H9 (cell line): ENCODE measurements at regions not wholly inside any gene's neighbourhood (a gene's known extent, or its start where the extent isn't known, plus 50 kb on each side); places are given as distances from the start of the nearest gene placed in this dataset.

Experiments used
- DNase-seq: peaks from one replicate; pipeline ENCODE4 v3.0.0-alpha.2; 2017
- H2AFZ ChIP-seq: one replicate; pipeline ENCODE4 v1.6.1; 2013; ENCODE audit warnings: mild to moderate bottlenecking, low read length, control low read depth, moderate library complexity
- H2AK5ac ChIP-seq: 2 replicates; pipeline ENCODE4 v1.6.1; 2013; ENCODE audit warnings: low read length, control low read depth, mixed read lengths; ENCODE audit not compliant: insufficient read length
- H2BK120ac ChIP-seq: one replicate; pipeline ENCODE4 v1.6.1; 2013; ENCODE audit warnings: low read depth, mild to moderate bottlenecking, low read length, control low read depth, inconsistent platforms; ENCODE audit not compliant: poor library complexity, severe bottlenecking
- H2BK12ac ChIP-seq: 2 replicates; pipeline ENCODE4 v1.6.1; 2013; ENCODE audit warnings: low read length, control low read depth, mixed read lengths, low read depth; ENCODE audit not compliant: insufficient read length
- H2BK15ac ChIP-seq: 2 replicates; pipeline ENCODE4 v1.6.1; 2013; ENCODE audit warnings: low read depth, low read length, control low read depth
- H2BK20ac ChIP-seq: one replicate; pipeline ENCODE4 v1.6.1; 2013; ENCODE audit warnings: low read depth, mild to moderate bottlenecking, low read length, control low read depth, inconsistent platforms; ENCODE audit not compliant: poor library complexity, severe bottlenecking
- H2BK5ac ChIP-seq: 2 replicates; pipeline ENCODE4 v1.6.1; 2013; ENCODE audit warnings: low read length, control low read depth, mixed read lengths; ENCODE audit not compliant: insufficient read length
- H3K14ac ChIP-seq: 2 replicates; pipeline ENCODE4 v1.6.1; 2013; ENCODE audit warnings: low read length, control low read depth; ENCODE audit not compliant: insufficient read depth
- H3K18ac ChIP-seq: 2 replicates; pipeline ENCODE4 v1.6.1; 2013; ENCODE audit warnings: low read depth, mild to moderate bottlenecking, mixed read lengths, low read length, control low read depth; ENCODE audit not compliant: insufficient read length
- H3K23ac ChIP-seq: 2 replicates; pipeline ENCODE4 v1.6.1; 2013; ENCODE audit warnings: low read length, control low read depth, mixed read lengths, low read depth; ENCODE audit not compliant: insufficient read length
- H3K23me2 ChIP-seq: 2 replicates; pipeline ENCODE4 v1.6.1; 2013; ENCODE audit warnings: low read depth, mild to moderate bottlenecking, mixed read lengths, low read length, control low read depth; ENCODE audit not compliant: insufficient read length, poor library complexity, severe bottlenecking
- H3K27ac ChIP-seq: 2 replicates; pipeline ENCODE4 v1.5.1; 2013; ENCODE audit warnings: low read length, control low read depth, mixed read lengths, low read depth; ENCODE audit not compliant: insufficient read length
- H3K27me3 ChIP-seq: 2 replicates; pipeline ENCODE4 v1.6.1; 2013; ENCODE audit warnings: low read length, control low read depth, inconsistent platforms; ENCODE audit not compliant: insufficient read depth
- H3K4ac ChIP-seq: 2 replicates; pipeline ENCODE4 v1.6.1; 2013; ENCODE audit warnings: low read depth, mild to moderate bottlenecking, control low read depth, inconsistent platforms, low read length, moderate library complexity
- H3K4me1 ChIP-seq: 2 replicates; pipeline ENCODE4 v1.6.1; 2013; ENCODE audit warnings: low read length, control low read depth, inconsistent platforms; ENCODE audit not compliant: insufficient read depth
- H3K4me2 ChIP-seq: 2 replicates; pipeline ENCODE4 v1.6.1; 2013; ENCODE audit warnings: low read length, control low read depth, mixed read lengths; ENCODE audit not compliant: insufficient read length, insufficient read depth
- H3K56ac ChIP-seq: 2 replicates; pipeline ENCODE4 v1.6.1; 2013; ENCODE audit warnings: low read depth, mild to moderate bottlenecking, mixed read lengths, low read length, control low read depth; ENCODE audit not compliant: insufficient read length
- H3K79me1 ChIP-seq: 2 replicates; pipeline ENCODE4 v1.6.1; 2013; ENCODE audit warnings: low read depth, mild to moderate bottlenecking, moderate library complexity, low read length, control low read depth, inconsistent platforms; ENCODE audit not compliant: insufficient read depth, poor library complexity, severe bottlenecking
- H3K79me2 ChIP-seq: 2 replicates; pipeline ENCODE4 v1.6.1; 2013; ENCODE audit warnings: low read length, control low read depth, inconsistent platforms; ENCODE audit not compliant: insufficient read depth
- H3K9ac ChIP-seq: 2 replicates; pipeline ENCODE4 v1.6.1; 2013; ENCODE audit warnings: low read length, control low read depth, mixed read lengths; ENCODE audit not compliant: insufficient read length; ENCODE audit errors: extremely low read depth
- H3K9me3 ChIP-seq: one replicate; pipeline ENCODE4 v1.6.1; 2013; ENCODE audit warnings: low read depth, low read length, inconsistent platforms; ENCODE audit not compliant: control insufficient read depth
- H3T11ph ChIP-seq: one replicate; pipeline ENCODE4 v1.6.1; 2013; ENCODE audit warnings: mild to moderate bottlenecking, low read length, control low read depth, inconsistent platforms
- H4K20me1 ChIP-seq: one replicate; pipeline ENCODE4 v1.6.1; 2013; ENCODE audit not compliant: control insufficient read depth, insufficient read length, insufficient read depth
- H4K5ac ChIP-seq: 2 replicates; pipeline ENCODE4 v1.6.1; 2013; ENCODE audit warnings: low read depth, mild to moderate bottlenecking, mixed read lengths, low read length, control low read depth; ENCODE audit not compliant: insufficient read length
- H4K8ac ChIP-seq: replicated peaks from 2 replicates; pipeline ENCODE4 v1.6.1; 2013; ENCODE audit warnings: low read length, control low read depth, mixed read lengths, low read depth; ENCODE audit not compliant: insufficient read length
- H4K91ac ChIP-seq: 2 replicates; pipeline ENCODE4 v1.6.1; 2013; ENCODE audit warnings: low read depth, mild to moderate bottlenecking, moderate library complexity, mixed read lengths, low read length, control low read depth; ENCODE audit not compliant: insufficient read length
- H3K27ac Mint-ChIP-seq, 3 experiments: 2 replicates in 2 of 3; 3 replicates in 1 of 3; pipeline ENCODE4 v1.8.0; 2020 to 2021; ENCODE audit warnings: mixed read lengths in 3 of 3, mild to moderate bottlenecking in 1 of 3, moderate library complexity in 1 of 3
- H3K27me3 Mint-ChIP-seq: 2 replicates; pipeline ENCODE4 v1.8.0; 2021; ENCODE audit warnings: low read depth, mild to moderate bottlenecking, moderate library complexity, mixed read lengths
- H3K36me3 Mint-ChIP-seq, 3 experiments: 2 replicates in 2 of 3; 3 replicates in 1 of 3; pipeline ENCODE4 v1.8.0; 2020 to 2021; ENCODE audit warnings: low read depth in 3 of 3, mixed read lengths in 3 of 3; ENCODE audit not compliant: insufficient read depth in 1 of 3
- H3K4me1 Mint-ChIP-seq, 2 experiments: 2 replicates each; pipeline ENCODE4 v1.8.0; 2020; ENCODE audit warnings: mixed read lengths in 2 of 2
- H3K4me3 Mint-ChIP-seq, 2 experiments: 2 replicates in 1 of 2; 3 replicates in 1 of 2; pipeline ENCODE4 v1.8.0; 2020 to 2021; ENCODE audit warnings: mild to moderate bottlenecking in 2 of 2, mixed read lengths in 2 of 2, moderate library complexity in 1 of 2
- H3K9me3 Mint-ChIP-seq, 2 experiments: 2 replicates in 1 of 2; 3 replicates in 1 of 2; pipeline ENCODE4 v1.8.0; 2020; ENCODE audit warnings: mild to moderate bottlenecking in 2 of 2, mixed read lengths in 2 of 2, moderate library complexity in 1 of 2
- CTCF ChIP-seq: fragments of 200-600 bp; sonication (generic); conservative IDR thresholded peaks from 3 replicates; pipeline ENCODE4 v1.8.0; 2021; ENCODE audit warnings: antibody characterized with exemption, mild to moderate bottlenecking
- WGBS: extraction: QIAGEN DNeasy Blood & Tissue Kit; methylation state at CpG from one replicate; pipeline ENCODE4 v1.1.7; 2013; ENCODE audit warnings: missing lambda C conversion rate, low lambda C conversion rate, mixed read lengths; ENCODE audit not compliant: insufficient read length; ENCODE audit errors: extremely low coverage; 5-methylcytosine and 5-hydroxymethylcytosine counted together

GRCh38 chr6:130583268-130583667 is 217.5 kb downstream of the TMEM200A start:
- no CpG with 5 or more reads among the region's 11 CpGs for WGBS
- H2AFZ ChIP-seq: no peak overlapping the region
- peak; percentile 30 for DNase-seq

More at GRCh38 chr6:130583268-130583667, 217.5 kb downstream of the TMEM200A start:
- H4K20me1 ChIP-seq: no peaks in the 10 kb centered on the region
- no peaks in the 10 kb centered on the region for H3K9me3 ChIP-seq
- no peak overlapping the region for H3K18ac ChIP-seq
- TF ChIP-seq CTCF: no peak
- no peak overlapping the region for H4K91ac ChIP-seq
- H3K4ac ChIP-seq: no peak overlapping the region
- no peak overlapping the region for H2AK5ac ChIP-seq
- no peak overlapping the region for H3K27ac ChIP-seq
- Mint-ChIP-seq H3K27me3 (no peaks in the 10 kb centered on the region), H3K9me3 (no peaks in the 10 kb centered on the region), H3K4me3 (no peak overlapping the region), H3K36me3 (no peaks in the 10 kb centered on the region), H3K4me1 (peaks cover 0 to 3% of the 10 kb centered on the region in 2 experiments; a peak in 1 of 4 replicates), H3K27ac (no peak overlapping the region; a peak in 1 of 7 replicates)
- no peak overlapping the region for H3K4me2 ChIP-seq
- no peaks in the 10 kb centered on the region for H3K79me2 ChIP-seq
- no peaks in the 10 kb centered on the region for H3K79me1 ChIP-seq
- no peak overlapping the region for H3T11ph ChIP-seq
- no peaks in the 10 kb centered on the region for H3K23me2 ChIP-seq
- no peak overlapping the region for H2BK20ac ChIP-seq
- H3K23ac ChIP-seq: no peak overlapping the region
- no peak overlapping the region for H2BK12ac ChIP-seq
- H3K9ac ChIP-seq: no peak overlapping the region
- H3K4me1 ChIP-seq: no peaks in the 10 kb centered on the region
- no peak overlapping the region for H2BK120ac ChIP-seq
- H3K14ac ChIP-seq: no peak overlapping the region
- H2BK5ac ChIP-seq: no peak overlapping the region
- H4K5ac ChIP-seq: no peak overlapping the region
- no peak overlapping the region for H2BK15ac ChIP-seq
- no peak overlapping the region for H4K8ac ChIP-seq
- H3K56ac ChIP-seq: no peak overlapping the region
- H3K27me3 ChIP-seq: no peaks in the 10 kb centered on the region
